T-helper 1 cell treated with Interleukin-12 subunit alpha and Interleukin-12 subunit beta and Interleukin-4 antibody, amounts not matched to agents 30 ng/mL and 1 ng/mL, for 36 hours (primary cell): ENCODE measurements at regions not wholly inside any gene's neighbourhood (a gene's known extent, or its start where the extent isn't known, plus 50 kb on each side); places are given as distances from the start of the nearest gene placed in this dataset.
"Not testable (repeated sequence)": the region's sequence is repeated elsewhere in the genome, so short reads cannot be mapped to it uniquely, and the experiment has no call there.

Source experiments
- intact Hi-C: fragments of 100-400 bp; cut with micrococcal nuclease; formaldehyde crosslinking; loops from one replicate; pipeline ENCODE4 v1.15.1; 2024

- intact Hi-C loops, result no loop called here
Observed at GRCh38 chr11:92596596-92597317, 372.1 kb downstream of the FAT3 start.

DNA sequence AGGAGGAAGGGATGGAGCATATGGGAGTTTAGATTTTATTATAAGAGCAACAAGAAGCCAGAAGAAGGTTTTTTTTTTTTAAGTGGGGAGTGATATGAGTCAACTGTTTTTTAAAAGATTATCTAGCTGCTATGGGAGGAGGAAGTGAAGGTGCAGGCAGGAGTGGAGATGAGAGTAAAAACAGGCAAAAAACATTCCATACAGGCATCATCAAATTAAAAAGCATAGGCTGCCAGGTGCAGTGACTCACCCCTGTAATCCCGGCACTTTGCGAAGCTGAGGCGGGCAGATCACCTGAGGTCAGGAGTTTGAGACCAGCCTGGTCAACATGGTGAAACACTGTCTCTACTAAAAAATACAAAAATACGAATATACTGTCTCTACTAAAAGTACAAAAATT is 368.4 kb upstream of the MTNR1B start:
- intact Hi-C loops, result no loop called here

- intact Hi-C loops, result no loop called here
Observed at GRCh38 chr11:92605667-92606066, 363.8 kb upstream of the MTNR1B start.

DNA sequence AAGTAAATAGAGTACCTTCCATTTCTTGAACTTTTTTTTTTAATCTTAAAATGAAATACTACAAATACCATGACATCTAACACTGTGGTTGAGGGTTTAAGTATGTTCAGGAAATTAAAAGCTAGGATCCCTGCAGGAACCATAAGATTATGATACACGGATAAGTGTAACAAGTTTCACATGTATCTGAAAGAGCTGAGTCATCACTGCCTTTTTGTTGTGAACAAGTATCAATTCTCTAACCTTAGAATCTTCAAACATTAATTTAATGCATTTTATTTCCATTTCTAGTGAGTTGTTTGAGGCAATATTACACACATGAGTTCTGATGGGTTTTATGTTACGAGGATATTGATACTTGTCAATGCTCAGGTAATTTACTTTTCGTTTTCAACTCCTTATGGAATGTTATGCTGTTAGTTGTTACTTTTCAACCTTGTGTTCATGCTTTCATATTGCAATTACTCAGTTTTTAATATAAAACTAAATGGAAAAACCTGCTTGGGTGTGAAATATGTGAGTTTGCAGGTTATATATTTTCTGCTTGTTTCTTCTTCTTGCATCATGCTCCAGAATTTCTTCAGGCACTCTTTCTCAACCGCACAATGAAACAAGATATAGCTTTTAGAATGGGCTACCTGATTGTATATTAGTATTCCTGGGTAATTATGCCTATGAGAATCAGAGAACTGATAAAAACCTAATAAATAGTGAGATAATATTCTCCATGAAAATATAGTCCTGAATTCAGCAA is 361.3 kb upstream of the MTNR1B start:
- intact Hi-C loops, result no loop called here

- intact Hi-C loops, result no loop called here
Observed at GRCh38 chr11:92611157-92611556, 358.3 kb upstream of the MTNR1B start.

- intact Hi-C loops, result not testable (repeated sequence)
Observed at GRCh38 chr11:92618020-92618419, 351.4 kb upstream of the MTNR1B start.

DNA sequence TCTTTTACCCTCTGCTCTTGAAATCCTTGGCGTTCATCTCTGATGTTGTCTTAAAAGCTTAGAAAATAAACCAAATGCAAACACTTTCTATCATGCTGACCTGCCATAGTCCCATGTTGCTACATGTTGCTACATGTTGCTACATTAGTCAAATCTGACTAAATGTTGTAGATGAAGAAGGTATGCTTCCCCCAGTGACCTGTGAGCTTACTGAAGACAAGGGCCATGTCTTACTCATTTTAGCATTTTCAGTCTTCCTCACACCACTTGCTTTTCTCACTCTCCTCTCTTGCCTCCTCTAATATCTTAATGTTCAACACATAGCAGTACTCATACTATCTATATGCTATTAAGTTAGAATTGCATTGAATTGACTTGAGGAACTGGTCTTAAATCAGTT is 346.4 kb upstream of the MTNR1B start:
- intact Hi-C loops, result no loop called here

- intact Hi-C loops, result no loop called here
Observed at GRCh38 chr11:92625894-92626293, 343.6 kb upstream of the MTNR1B start.

DNA sequence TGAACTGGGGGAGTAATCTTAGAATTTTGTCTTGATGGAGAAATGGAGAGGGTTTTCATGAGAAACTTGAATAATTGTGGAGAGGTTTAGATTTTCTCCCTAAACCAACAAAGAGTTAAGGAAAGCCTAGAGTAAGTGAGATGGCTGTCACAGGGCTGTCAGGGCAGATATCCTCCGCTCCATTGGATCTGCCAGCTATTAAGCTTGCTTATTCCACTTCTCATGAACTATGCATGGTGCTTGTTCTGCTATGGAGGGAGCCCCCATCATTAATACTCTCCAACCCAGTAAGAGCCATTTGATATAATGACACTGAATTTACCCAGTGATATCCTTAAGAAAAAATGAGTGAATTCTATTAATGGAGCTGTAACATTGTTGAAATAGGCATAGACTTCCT is 342.8 kb upstream of the MTNR1B start:
- intact Hi-C loops, result no loop called here

- intact Hi-C loops, result no loop called here
Observed at GRCh38 chr11:92627615-92628256, 341.7 kb upstream of the MTNR1B start.

DNA sequence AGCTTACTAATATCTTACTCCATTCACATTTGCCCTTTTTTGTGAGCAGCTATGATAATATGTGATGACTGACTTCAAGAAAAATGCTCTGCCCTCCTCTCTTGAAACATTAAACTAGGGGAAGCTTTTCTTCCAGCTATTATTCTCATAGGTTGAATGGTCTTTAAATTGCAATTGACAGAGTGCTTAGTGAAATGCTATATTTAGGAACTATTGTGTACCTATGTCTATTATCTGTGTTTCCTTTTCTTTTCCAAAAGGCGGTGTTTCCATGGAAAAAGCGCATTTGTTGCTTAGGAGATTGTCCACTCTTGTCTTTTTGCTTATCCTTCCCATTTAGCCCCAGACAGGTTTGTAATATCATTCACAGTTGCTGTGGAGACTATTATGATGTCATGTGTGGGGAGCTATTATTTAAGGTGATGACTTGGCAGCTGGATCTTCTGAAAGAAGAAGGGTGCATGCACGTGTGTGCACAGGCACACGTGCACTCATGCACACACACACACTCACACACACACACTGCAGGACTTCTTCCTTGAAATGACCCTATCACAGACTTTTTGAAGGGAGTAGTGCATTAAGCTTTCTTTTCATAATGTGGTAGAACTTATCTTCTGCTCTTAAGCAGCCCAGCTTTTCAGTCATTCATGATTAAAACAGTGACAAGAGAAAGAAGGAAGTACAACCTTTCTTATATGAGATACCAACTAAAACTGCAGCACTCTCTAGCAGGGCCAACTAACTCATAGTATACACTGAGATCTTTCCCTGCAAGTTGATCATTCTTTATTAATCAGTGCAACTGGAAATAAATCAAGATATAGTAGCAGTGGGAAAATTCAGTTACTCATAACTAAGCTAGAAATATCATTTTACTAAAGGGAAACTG is 340.8 kb upstream of the MTNR1B start:
- intact Hi-C loops, result no loop called here

GRCh38 chr11:92632495-92632894 is 337.0 kb upstream of the MTNR1B start:
- intact Hi-C loops, result no loop called here

- intact Hi-C loops, result no loop called here
Observed at GRCh38 chr11:92633820-92634219, 335.6 kb upstream of the MTNR1B start.

GRCh38 chr11:92636543-92637188 is 332.8 kb upstream of the MTNR1B start:
- intact Hi-C loops, result no loop called here

- intact Hi-C loops, result no loop called here
Observed at GRCh38 chr11:92638678-92639077, 330.8 kb upstream of the MTNR1B start.

- intact Hi-C loops, result no loop called here
Observed at GRCh38 chr11:92642177-92642931, 327.1 kb upstream of the MTNR1B start.

DNA sequence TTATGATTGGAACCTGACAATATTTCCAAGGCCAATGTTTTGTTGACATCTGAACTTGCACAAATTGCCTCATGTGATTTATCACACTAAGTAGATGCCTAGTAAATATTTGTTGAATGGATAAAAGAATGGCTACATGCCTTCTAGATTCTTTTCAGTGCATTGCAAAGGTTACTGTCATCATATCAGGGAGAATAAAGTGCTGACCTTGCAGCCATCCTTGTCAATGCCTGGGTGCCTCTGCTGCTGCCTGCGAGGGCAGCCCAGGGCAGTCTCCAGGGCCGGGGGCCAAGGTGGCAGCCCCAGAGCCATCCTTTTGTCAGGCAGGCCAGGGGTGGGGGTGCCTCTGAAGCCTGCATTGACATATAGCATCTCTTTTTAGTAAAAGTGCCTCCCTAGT is 325.6 kb upstream of the MTNR1B start:
- intact Hi-C loops, result no loop called here

- intact Hi-C loops, result no loop called here
Observed at GRCh38 chr11:92644595-92645445, 324.6 kb upstream of the MTNR1B start.

- intact Hi-C loops, result no loop called here
Observed at GRCh38 chr11:92651159-92651558, 318.3 kb upstream of the MTNR1B start.
